Panc1 (cell line): ENCODE measurements at regions not wholly inside any gene's neighbourhood (a gene's known extent, or its start where the extent isn't known, plus 50 kb on each side); places are given as distances from the start of the nearest gene placed in this dataset.

Experiments used
- ATAC-seq: fragments of 200-7000 bp; cut with Tn5 transposase; 2 replicates; pipeline ENCODE4 v1.9.1; 2020; ENCODE audit warnings: mild to moderate bottlenecking, moderate library complexity
- BruUV-seq: library from RNA; stranded (reverse); fragments of 400-500 nt; replicated peaks from 2 replicates; lab custom pipeline; 2021; lab: Mats Ljungman, UMichigan
- CTCF ChIA-PET: fragments of 300-600 bp; sonication (Branson Sonifier 250); formaldehyde crosslinking; loops from one replicate; lab custom pipeline; 2022; ENCODE audit warnings: antibody characterized with exemption; lab: Charles Lee
- POLR2A ChIA-PET: fragments of 300-600 bp; sonication (Branson Sonifier 250); formaldehyde crosslinking; loops from one replicate; lab custom pipeline; 2022; ENCODE audit warnings: antibody characterized with exemption; lab: Charles Lee
- DNase-seq: peaks from one replicate; pipeline ENCODE4 v3.0.0-alpha.2; 2010; ENCODE audit warnings: low read depth, low spot score
- H3K27ac ChIP-seq: 2 replicates; pipeline ENCODE4 v1.5.1; 2011; ENCODE audit warnings: mild to moderate bottlenecking, low read length, inconsistent platforms
- H3K27me3 ChIP-seq: fragments of 200-500 bp; sonication (Bioruptor generic); 2 replicates; pipeline ENCODE4 v1.6.0; 2014; ENCODE audit warnings: low read length, inconsistent platforms; ENCODE audit not compliant: control insufficient read depth, insufficient read depth
- H3K36me3 ChIP-seq: fragments of 200-500 bp; sonication (Bioruptor generic); 2 replicates; pipeline ENCODE4 v1.5.1; 2014; ENCODE audit warnings: inconsistent platforms, mild to moderate bottlenecking, low read length, moderate library complexity; ENCODE audit not compliant: control insufficient read depth, insufficient read depth
- H3K4me1 ChIP-seq: 2 replicates; pipeline ENCODE4 v1.5.1; 2011; ENCODE audit warnings: inconsistent platforms, mild to moderate bottlenecking, low read length, moderate library complexity; ENCODE audit not compliant: control insufficient read depth, insufficient read depth
- H3K4me3 ChIP-seq, 2 experiments: 2 replicates each; pipeline ENCODE4 v1.5.1; 2011 to 2012; ENCODE audit warnings: low read depth in 2 of 2, low read length in 2 of 2, mild to moderate bottlenecking in 2 of 2, inconsistent platforms in 1 of 2, moderate library complexity in 1 of 2
- H3K9me3 ChIP-seq: fragments of 200-500 bp; sonication (Bioruptor generic); 2 replicates; pipeline ENCODE4 v1.5.1; 2014; ENCODE audit warnings: low read depth, mild to moderate bottlenecking, inconsistent platforms, low read length, moderate library complexity; ENCODE audit not compliant: control insufficient read depth, insufficient read depth
- POLR2AphosphoS5 ChIP-seq: IDR thresholded peaks from 2 replicates; pipeline ENCODE4 v1.6.1; 2012; ENCODE audit warnings: mild to moderate bottlenecking, low read depth, low read length, moderate library complexity
- REST ChIP-seq, 2 experiments: IDR thresholded peaks; 2 replicates each; pipeline ENCODE4 v1.6.1; 2011 to 2012; ENCODE audit warnings: low read depth in 2 of 2, control low read depth in 1 of 2, low read length in 1 of 2, mild to moderate bottlenecking in 1 of 2, moderate library complexity in 1 of 2; ENCODE audit not compliant: insufficient read depth in 1 of 2
- SIN3A ChIP-seq: IDR thresholded peaks from 2 replicates; pipeline ENCODE4 v1.6.1; 2012; ENCODE audit warnings: low read depth, mild to moderate bottlenecking, low read length, moderate library complexity, borderline replicate concordance; ENCODE audit not compliant: insufficient read depth
- TCF7L2 ChIP-seq: IDR thresholded peaks from 2 replicates; pipeline ENCODE4 v1.6.1; 2011; ENCODE audit warnings: mild to moderate bottlenecking, low read depth, low read length, inconsistent platforms
- in situ Hi-C: cut with HindIII; loops from 2 replicates; pipeline ENCODE4 v1.10.0; 2016; ENCODE audit warnings: low sequenced_read_pairs, low pct_unique_long_range_greater_than_20kb
- intact Hi-C: fragments of 100-400 bp; cut with micrococcal nuclease; formaldehyde crosslinking; loops from one replicate; pipeline ENCODE4 v1.10.0; 2022; ENCODE audit not compliant: unreplicated experiment
- TF ChIP-seq, protein P1 (sequence below): fragments of 450-650 bp; IDR thresholded peaks from 2 replicates; pipeline ENCODE4 v1.5.1; 2017; ENCODE audit warnings: mild to moderate bottlenecking

GRCh38 chr2:239716536-239717318 lies 308.4 kb downstream of the NDUFA10 start:
- no peaks in the 10 kb centered on the region for H3K36me3 ChIP-seq
- in situ Hi-C loops (no loop called here), intact Hi-C loops (no loop called here)
- no peak overlapping the region for H3K27ac ChIP-seq
- no peak overlapping the region for H3K4me3 ChIP-seq
- no peaks in the 10 kb centered on the region for H3K9me3 ChIP-seq
- no peak for TF ChIP-seq POLR2AphosphoS5
- no peak for TF ChIP-seq SIN3A
- ChIA-PET POLR2A (interaction anchor here (0.5 kb wide), 1 partner anchor 215 kb away, joined by 3 read pairs; no protein-coding TSS in a partner anchor), CTCF (no interaction called here)
- ATAC-seq, result no peak
- no peaks in the 10 kb centered on the region for H3K27me3 ChIP-seq
- no TSS peak for BruUV-seq
- H3K4me1 ChIP-seq, result no peaks in the 10 kb centered on the region
- no peak for DNase-seq

GRCh38 chr2:239716009-239716408 lies 309.1 kb downstream of the NDUFA10 start:
- POLR2A ChIA-PET, result interaction anchor here (0.5 kb wide), 1 partner anchor 214 kb away, joined by 3 read pairs; no protein-coding TSS in a partner anchor
- intact Hi-C loops, result no loop called here

More at GRCh38 chr2:239716009-239716408, 309.1 kb downstream of the NDUFA10 start:
- Histone ChIP-seq H3K27ac (no peak overlapping the region), H3K27me3 (no peaks in the 10 kb centered on the region; the same call in 1 of the 2 replicates), H3K36me3 (no peaks in the 10 kb centered on the region), H3K4me3 (no peak overlapping the region), H3K9me3 (no peaks in the 10 kb centered on the region), H3K4me1 (no peaks in the 10 kb centered on the region)
- ATAC-seq, result no peak
- in situ Hi-C loops, result no loop called here
- DNase-seq, result no peak
- no TSS peak for BruUV-seq
- TF ChIP-seq REST (IDR thresholded peaks at IDR 0.05; ENCODE audit: insufficient read depth in 1 of 2, low read depth in 2 of 2, low read length in 1 of 2), result no peak
- TF ChIP-seq, protein P1, sequence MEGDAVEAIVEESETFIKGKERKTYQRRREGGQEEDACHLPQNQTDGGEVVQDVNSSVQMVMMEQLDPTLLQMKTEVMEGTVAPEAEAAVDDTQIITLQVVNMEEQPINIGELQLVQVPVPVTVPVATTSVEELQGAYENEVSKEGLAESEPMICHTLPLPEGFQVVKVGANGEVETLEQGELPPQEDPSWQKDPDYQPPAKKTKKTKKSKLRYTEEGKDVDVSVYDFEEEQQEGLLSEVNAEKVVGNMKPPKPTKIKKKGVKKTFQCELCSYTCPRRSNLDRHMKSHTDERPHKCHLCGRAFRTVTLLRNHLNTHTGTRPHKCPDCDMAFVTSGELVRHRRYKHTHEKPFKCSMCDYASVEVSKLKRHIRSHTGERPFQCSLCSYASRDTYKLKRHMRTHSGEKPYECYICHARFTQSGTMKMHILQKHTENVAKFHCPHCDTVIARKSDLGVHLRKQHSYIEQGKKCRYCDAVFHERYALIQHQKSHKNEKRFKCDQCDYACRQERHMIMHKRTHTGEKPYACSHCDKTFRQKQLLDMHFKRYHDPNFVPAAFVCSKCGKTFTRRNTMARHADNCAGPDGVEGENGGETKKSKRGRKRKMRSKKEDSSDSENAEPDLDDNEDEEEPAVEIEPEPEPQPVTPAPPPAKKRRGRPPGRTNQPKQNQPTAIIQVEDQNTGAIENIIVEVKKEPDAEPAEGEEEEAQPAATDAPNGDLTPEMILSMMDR, result no peak
- TF ChIP-seq SIN3A, result no peak
- no peak for TF ChIP-seq POLR2AphosphoS5
- no peak for TF ChIP-seq TCF7L2
- CTCF ChIA-PET, result no interaction called here
